PC-9 (cell line): ENCODE measurements at regions not wholly inside any gene's neighbourhood (a gene's known extent, or its start where the extent isn't known, plus 50 kb on each side); places are given as distances from the start of the nearest gene placed in this dataset.
"Not testable (repeated sequence)": the region's sequence is repeated elsewhere in the genome, so short reads cannot be mapped to it uniquely, and the experiment has no call there.

Experiments
- BruUV-seq: library from RNA; stranded (reverse); fragments of 400-500 nt; replicated peaks from 2 replicates; lab custom pipeline; 2021; lab: Mats Ljungman, UMichigan
- CTCF ChIA-PET: fragments of 300-600 bp; sonication (Branson Sonifier 250); formaldehyde crosslinking; loops from one replicate; lab custom pipeline; 2022; ENCODE audit warnings: antibody characterized with exemption; lab: Charles Lee
- POLR2A ChIA-PET: fragments of 300-600 bp; sonication (Branson Sonifier 250); formaldehyde crosslinking; loops from one replicate; lab custom pipeline; 2022; ENCODE audit warnings: antibody characterized with exemption; ENCODE audit not compliant: unreplicated experiment; lab: Charles Lee
- DNase-seq, 2 experiments: peaks; one replicate each; pipeline versions ENCODE4 v3.0.0 to v3.0.0-alpha.2; 2015 to 2022; ENCODE audit warnings: mixed read lengths in 1 of 2
- H2AFZ ChIP-seq: fragments of 200-600 bp; sonication (generic); 2 replicates; pipeline ENCODE4 v1.8.1; 2017; ENCODE audit warnings: antibody characterized with exemption
- H3F3A ChIP-seq: fragments of 200-600 bp; sonication (generic); 2 replicates; pipeline ENCODE4 v1.8.1; 2017; ENCODE audit warnings: antibody characterized with exemption, mild to moderate bottlenecking, low read depth; ENCODE audit not compliant: insufficient read depth
- H3K27ac ChIP-seq: fragments of 200-600 bp; sonication (generic); 2 replicates; pipeline ENCODE4 v1.6.1; 2016; ENCODE audit warnings: mixed run types
- H3K27me3 ChIP-seq: fragments of 200-600 bp; sonication (generic); 2 replicates; pipeline ENCODE4 v1.6.1; 2016; ENCODE audit warnings: low read depth, mixed run types; ENCODE audit not compliant: insufficient read depth
- H3K36me3 ChIP-seq: fragments of 200-600 bp; sonication (generic); 2 replicates; pipeline ENCODE4 v1.6.1; 2016; ENCODE audit warnings: low read depth, mixed run types
- H3K4me1 ChIP-seq: fragments of 200-600 bp; sonication (generic); replicated peaks from 2 replicates; pipeline ENCODE4 v1.6.1; 2016; ENCODE audit warnings: mixed run types; ENCODE audit not compliant: insufficient read depth
- H3K4me2 ChIP-seq: fragments of 200-600 bp; sonication (generic); 2 replicates; pipeline ENCODE4 v1.6.1; 2017; ENCODE audit warnings: mixed run types
- H3K4me3 ChIP-seq: fragments of 200-600 bp; sonication (generic); 2 replicates; pipeline ENCODE4 v1.6.1; 2016; ENCODE audit warnings: mixed run types
- H3K79me2 ChIP-seq: fragments of 200-600 bp; sonication (generic); 2 replicates; pipeline ENCODE4 v1.6.1; 2017; ENCODE audit warnings: low read depth, mixed run types
- H3K9me2 ChIP-seq: fragments of 200-600 bp; sonication (generic); 2 replicates; pipeline ENCODE4 v1.8.1; 2017; ENCODE audit warnings: mild to moderate bottlenecking; ENCODE audit not compliant: insufficient read depth
- H3K9me3 ChIP-seq: fragments of 200-600 bp; sonication (generic); 2 replicates; pipeline ENCODE4 v1.8.1; 2016; ENCODE audit warnings: low read depth; ENCODE audit not compliant: insufficient read depth
- H4K20me1 ChIP-seq: fragments of 200-600 bp; sonication (generic); 2 replicates; pipeline ENCODE4 v1.8.1; 2017; ENCODE audit not compliant: insufficient read depth
- EZH2 ChIP-seq: fragments of 200-600 bp; sonication (generic); IDR thresholded peaks from 2 replicates; pipeline ENCODE4 v1.8.0; 2017; ENCODE audit warnings: antibody characterized with exemption, low read depth
- intact Hi-C: fragments of 100-400 bp; cut with micrococcal nuclease; formaldehyde crosslinking; loops from one replicate; pipeline ENCODE4 v1.10.0; 2022; ENCODE audit not compliant: unreplicated experiment
- TF ChIP-seq, protein P1 (sequence below): fragments of 200-600 bp; sonication (generic); conservative IDR thresholded peaks from 2 replicates; pipeline ENCODE4 v1.6.1; 2017; ENCODE audit warnings: mixed run types, antibody characterized with exemption, mild to moderate bottlenecking, moderate library complexity

- no peak overlapping the region for H3K4me3 ChIP-seq
- CTCF ChIA-PET = no interaction called here
- POLR2A ChIA-PET = no interaction called here
- H3K9me3 ChIP-seq = no peaks in the 10 kb centered on the region
- no peaks in the 10 kb centered on the region for H3K9me2 ChIP-seq
- DNase-seq = no peak
- H4K20me1 ChIP-seq = no peaks in the 10 kb centered on the region
- H3K36me3 ChIP-seq = no peaks in the 10 kb centered on the region
- no peak overlapping the region for H2AFZ ChIP-seq
- no peaks in the 10 kb centered on the region for H3K27me3 ChIP-seq
- no peaks in the 10 kb centered on the region for H3K79me2 ChIP-seq
- no peak overlapping the region for H3K27ac ChIP-seq
- H3F3A ChIP-seq = no peaks in the 10 kb centered on the region
- TF ChIP-seq, protein P1, sequence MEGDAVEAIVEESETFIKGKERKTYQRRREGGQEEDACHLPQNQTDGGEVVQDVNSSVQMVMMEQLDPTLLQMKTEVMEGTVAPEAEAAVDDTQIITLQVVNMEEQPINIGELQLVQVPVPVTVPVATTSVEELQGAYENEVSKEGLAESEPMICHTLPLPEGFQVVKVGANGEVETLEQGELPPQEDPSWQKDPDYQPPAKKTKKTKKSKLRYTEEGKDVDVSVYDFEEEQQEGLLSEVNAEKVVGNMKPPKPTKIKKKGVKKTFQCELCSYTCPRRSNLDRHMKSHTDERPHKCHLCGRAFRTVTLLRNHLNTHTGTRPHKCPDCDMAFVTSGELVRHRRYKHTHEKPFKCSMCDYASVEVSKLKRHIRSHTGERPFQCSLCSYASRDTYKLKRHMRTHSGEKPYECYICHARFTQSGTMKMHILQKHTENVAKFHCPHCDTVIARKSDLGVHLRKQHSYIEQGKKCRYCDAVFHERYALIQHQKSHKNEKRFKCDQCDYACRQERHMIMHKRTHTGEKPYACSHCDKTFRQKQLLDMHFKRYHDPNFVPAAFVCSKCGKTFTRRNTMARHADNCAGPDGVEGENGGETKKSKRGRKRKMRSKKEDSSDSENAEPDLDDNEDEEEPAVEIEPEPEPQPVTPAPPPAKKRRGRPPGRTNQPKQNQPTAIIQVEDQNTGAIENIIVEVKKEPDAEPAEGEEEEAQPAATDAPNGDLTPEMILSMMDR = no peak
- TF ChIP-seq EZH2 = no peak
- no TSS peak for BruUV-seq
- no peaks in the 10 kb centered on the region for H3K4me1 ChIP-seq
- no peak overlapping the region for H3K4me2 ChIP-seq
- intact Hi-C loops = no loop called here
Measured at GRCh38 chr12:107602446-107602845, 83.2 kb upstream of the PWP1 start.

- intact Hi-C loops = no loop called here
- Histone ChIP-seq H3K27me3 (no peaks in the 10 kb centered on the region), H3K27ac (no peak overlapping the region), H4K20me1 (no peaks in the 10 kb centered on the region), H3K4me2 (no peak overlapping the region), H3K36me3 (no peaks in the 10 kb centered on the region), H3K4me3 (no peak overlapping the region), H3F3A (no peaks in the 10 kb centered on the region), H3K9me3 (no peaks in the 10 kb centered on the region), H3K4me1 (no peaks in the 10 kb centered on the region), H3K79me2 (no peaks in the 10 kb centered on the region), H3K9me2 (no peaks in the 10 kb centered on the region), H2AFZ (no peak overlapping the region)
- no TSS peak for BruUV-seq
- DNase-seq = no peak
- POLR2A ChIA-PET = no interaction called here
- TF ChIP-seq EZH2 = no peak
- TF ChIP-seq, protein P1 = no peak
- CTCF ChIA-PET = no interaction called here
Measured at GRCh38 chr12:107605293-107605692, 80.3 kb upstream of the PWP1 start.

GRCh38 chr12:107607464-107608392 lies 77.9 kb upstream of the PWP1 start:
- no peak for TF ChIP-seq EZH2
- TF ChIP-seq, protein P1 = peak; percentile 96
- H3K4me3 ChIP-seq = no peak overlapping the region
- no peaks in the 10 kb centered on the region for H3K36me3 ChIP-seq
- H3K9me3 ChIP-seq = no peaks in the 10 kb centered on the region
- H2AFZ ChIP-seq = no peak overlapping the region
- H3K9me2 ChIP-seq = no peaks in the 10 kb centered on the region
- no peaks in the 10 kb centered on the region for H3F3A ChIP-seq
- DNase-seq = peak; percentile 57 to 71
- H3K4me1 ChIP-seq = no peaks in the 10 kb centered on the region
- no peak overlapping the region for H3K4me2 ChIP-seq
- POLR2A ChIA-PET = no interaction called here
- intact Hi-C loops = loop anchor here (1.0 kb wide), 4 partner anchors 205 to 514 kb away; partner anchors contain the start of gene CRY1
- no peaks in the 10 kb centered on the region for H3K27me3 ChIP-seq
- CTCF ChIA-PET = interaction anchor here (0.6 to 2.7 kb wide), 5 partner anchors 59 to 477 kb away, joined by 3 to 8 read pairs (median 3); no protein-coding TSS in a partner anchor
- H3K27ac ChIP-seq = no peak overlapping the region
- H4K20me1 ChIP-seq = no peaks in the 10 kb centered on the region
- H3K79me2 ChIP-seq = no peaks in the 10 kb centered on the region
- BruUV-seq = no TSS peak

DNA sequence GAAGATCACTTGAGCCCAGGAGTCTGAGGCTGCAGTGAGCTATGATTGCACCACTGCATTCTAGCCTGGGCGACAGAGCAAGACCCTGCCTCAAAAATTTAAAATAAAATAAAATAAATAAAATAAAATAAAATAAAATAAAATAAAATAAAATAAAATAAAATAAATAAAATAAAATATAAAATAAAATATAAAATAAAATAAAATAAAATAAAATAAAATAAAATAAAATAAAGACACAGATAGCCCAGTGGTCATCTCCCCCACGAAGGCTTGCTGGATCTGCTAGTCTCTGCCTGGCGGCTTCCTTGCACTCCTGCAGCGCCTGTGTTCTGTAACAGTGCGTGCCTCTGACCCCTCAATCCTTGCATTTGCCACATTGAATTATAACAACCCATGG lies 76.8 kb upstream of the PWP1 start:
- CTCF ChIA-PET = interaction anchor here (1.9 to 2.7 kb wide), 2 partner anchors 477 kb away, joined by 5 to 8 read pairs; no protein-coding TSS in a partner anchor

More for the DNA sequence above, 76.8 kb upstream of the PWP1 start:
- H2AFZ ChIP-seq, BruUV-seq, H3K27ac ChIP-seq, H3K9me3 ChIP-seq, intact Hi-C loops, H3K4me2 ChIP-seq, H3K4me3 ChIP-seq, H3K36me3 ChIP-seq, H3F3A ChIP-seq, H3K9me2 ChIP-seq, H3K27me3 ChIP-seq, H3K79me2 ChIP-seq, POLR2A ChIA-PET, H3K4me1 ChIP-seq, DNase-seq, H4K20me1 ChIP-seq: not testable (repeated sequence)
